Left ventricle myocardium inferior (tissue), 1 donor: ENCODE measurements at regions not wholly inside any gene's neighbourhood (a gene's known extent, or its start where the extent isn't known, plus 50 kb on each side); places are given as distances from the start of the nearest gene placed in this dataset.

Experiments
- DNase-seq: peaks from one replicate; pipeline ENCODE4 v3.0.0-alpha.2; 2020
- H3K27ac ChIP-seq: fragments of 200-600 bp; replicated peaks from 2 replicates; pipeline ENCODE4 v1.8.0; 2021
- H3K27me3 ChIP-seq: fragments of 200-600 bp; 2 replicates; pipeline ENCODE4 v1.8.0; 2021; ENCODE audit warnings: low read depth
- H3K36me3 ChIP-seq: fragments of 200-600 bp; 2 replicates; pipeline ENCODE4 v1.8.0; 2021
- H3K4me1 ChIP-seq: fragments of 200-600 bp; 2 replicates; pipeline ENCODE4 v1.8.0; 2021
- H3K4me3 ChIP-seq: fragments of 200-600 bp; 2 replicates; pipeline ENCODE4 v1.8.0; 2021; ENCODE audit warnings: mild to moderate bottlenecking, moderate library complexity
- H3K9me3 ChIP-seq: fragments of 200-600 bp; replicated peaks from 2 replicates; pipeline ENCODE4 v1.8.0; 2021
- CTCF ChIP-seq: fragments of 200-600 bp; IDR thresholded peaks from 2 replicates; pipeline ENCODE4 v1.8.0; 2021; ENCODE audit warnings: antibody characterized with exemption, mild to moderate bottlenecking, borderline replicate concordance
- intact Hi-C: fragments of 100-400 bp; cut with micrococcal nuclease; formaldehyde crosslinking; loops from one replicate; pipeline ENCODE4 v1.11.0; 2022
- donor health status: DM: no; HTN: yes; CAD: no; lungs with severe emphysema.

DNA sequence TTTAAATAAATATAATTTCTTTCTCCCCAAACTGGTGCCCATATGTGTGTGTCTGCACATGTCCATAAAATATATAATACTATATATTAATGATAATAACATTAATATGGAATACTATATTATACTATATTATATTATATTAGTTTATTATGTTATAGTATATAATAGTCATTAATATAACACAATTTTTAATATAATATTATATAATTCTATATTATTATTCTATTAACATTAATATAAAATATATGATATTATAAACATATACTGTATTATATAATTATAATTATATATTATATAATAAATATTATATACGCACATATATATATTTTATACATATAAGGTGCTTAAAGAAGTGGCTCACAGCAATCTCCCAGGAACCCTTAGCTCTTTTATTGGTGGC lies 513.0 kb upstream of the CDH11 start:
- no peak for TF ChIP-seq CTCF
- no peak for DNase-seq
- Histone ChIP-seq H3K4me1 (no peaks in the 10 kb centered on the region), H3K4me3 (no peak overlapping the region), H3K27ac (no peak overlapping the region), H3K27me3 (peaks cover 21% of the 10 kb centered on the region), H3K9me3 (no peaks in the 10 kb centered on the region), H3K36me3 (no peaks in the 10 kb centered on the region)
- intact Hi-C loops: no loop called here

- Histone ChIP-seq H3K9me3 (no peaks in the 10 kb centered on the region), H3K4me3 (no peak overlapping the region), H3K36me3 (no peaks in the 10 kb centered on the region), H3K4me1 (no peaks in the 10 kb centered on the region), H3K27ac (no peak overlapping the region), H3K27me3 (peaks cover 25% of the 10 kb centered on the region)
- DNase-seq: no peak
- intact Hi-C loops: no loop called here
- TF ChIP-seq CTCF: no peak
Measured at GRCh38 chr16:65634291-65634690, 512.4 kb upstream of the CDH11 start.

DNA sequence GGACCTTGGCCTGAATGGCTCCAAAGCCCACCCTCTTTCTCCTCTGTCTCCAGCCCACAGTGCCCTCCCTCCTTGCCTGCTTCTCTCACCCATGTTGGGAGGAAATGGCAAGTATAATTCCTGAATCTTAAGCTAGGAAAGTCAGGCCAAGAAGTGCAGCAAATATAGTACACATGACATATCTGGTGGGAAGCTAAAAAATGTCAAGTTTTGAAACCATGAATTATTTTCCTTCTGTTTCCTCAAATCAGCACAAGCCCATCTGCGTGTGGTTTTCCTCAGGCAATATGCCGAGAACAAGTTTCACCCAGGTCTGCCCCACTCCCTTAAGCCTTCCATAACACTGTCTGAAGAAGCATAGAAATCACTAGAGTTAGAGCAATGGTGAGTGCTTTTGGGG lies 502.8 kb upstream of the CDH11 start:
- no peaks in the 10 kb centered on the region for H3K9me3 ChIP-seq
- H3K36me3 ChIP-seq: no peaks in the 10 kb centered on the region
- peaks cover 67% of the 10 kb centered on the region for H3K27me3 ChIP-seq
- intact Hi-C loops: no loop called here
- H3K4me1 ChIP-seq: no peaks in the 10 kb centered on the region
- no peak for TF ChIP-seq CTCF
- H3K4me3 ChIP-seq: no peak overlapping the region
- no peak overlapping the region for H3K27ac ChIP-seq
- no peak for DNase-seq

- no peaks in the 10 kb centered on the region for H3K4me1 ChIP-seq
- H3K4me3 ChIP-seq: no peak overlapping the region
- H3K9me3 ChIP-seq: no peaks in the 10 kb centered on the region
- intact Hi-C loops: no loop called here
- no peaks in the 10 kb centered on the region for H3K36me3 ChIP-seq
- peaks cover 69% of the 10 kb centered on the region for H3K27me3 ChIP-seq
- DNase-seq: no peak
- H3K27ac ChIP-seq: no peak overlapping the region
- no peak for TF ChIP-seq CTCF
Measured at GRCh38 chr16:65624229-65624628, 502.4 kb upstream of the CDH11 start.

- Histone ChIP-seq H3K4me1 (no peaks in the 10 kb centered on the region), H3K4me3 (no peak overlapping the region), H3K27ac (no peak overlapping the region), H3K27me3 (peaks cover 77% of the 10 kb centered on the region), H3K9me3 (no peaks in the 10 kb centered on the region), H3K36me3 (no peaks in the 10 kb centered on the region)
- DNase-seq: no peak
- no peak for TF ChIP-seq CTCF
- intact Hi-C loops: no loop called here
Measured at GRCh38 chr16:65622871-65623270, 501.0 kb upstream of the CDH11 start.

GRCh38 chr16:65622151-65622550 lies 500.3 kb upstream of the CDH11 start:
- no peak for DNase-seq
- no peak overlapping the region for H3K27ac ChIP-seq
- no peaks in the 10 kb centered on the region for H3K9me3 ChIP-seq
- intact Hi-C loops: no loop called here
- H3K27me3 ChIP-seq: peaks cover 84% of the 10 kb centered on the region
- H3K4me3 ChIP-seq: no peak overlapping the region
- H3K4me1 ChIP-seq: no peaks in the 10 kb centered on the region
- no peak for TF ChIP-seq CTCF
- no peaks in the 10 kb centered on the region for H3K36me3 ChIP-seq
